ENCODE measurements at regions not wholly inside any gene's neighbourhood (a gene's known extent, or its start where the extent isn't known, plus 50 kb on each side); places are given as distances from the start of the nearest gene placed in this dataset.

DNA sequence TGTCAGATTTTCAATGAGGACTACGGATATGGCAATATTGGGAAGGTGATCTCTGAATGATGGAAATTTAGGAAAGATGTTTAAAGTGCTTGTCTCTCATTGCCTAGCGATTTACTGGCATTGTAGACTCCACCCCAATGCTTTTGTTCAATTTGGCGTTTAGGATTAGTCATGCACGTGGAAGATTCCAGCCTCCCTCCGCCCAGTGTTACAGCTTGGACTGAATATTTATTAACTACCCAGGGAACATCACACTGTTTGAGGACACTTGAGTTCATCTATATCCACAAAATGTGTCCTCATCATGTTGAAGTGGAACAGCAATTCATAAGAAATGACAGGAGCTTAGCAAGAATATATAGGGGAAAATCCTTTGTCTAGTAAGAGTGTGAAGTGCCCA lies 738.8 kb upstream of the RBFOX1 start:
- DNase-seq (ENCODE audit: low read depth), result no peak

DNA sequence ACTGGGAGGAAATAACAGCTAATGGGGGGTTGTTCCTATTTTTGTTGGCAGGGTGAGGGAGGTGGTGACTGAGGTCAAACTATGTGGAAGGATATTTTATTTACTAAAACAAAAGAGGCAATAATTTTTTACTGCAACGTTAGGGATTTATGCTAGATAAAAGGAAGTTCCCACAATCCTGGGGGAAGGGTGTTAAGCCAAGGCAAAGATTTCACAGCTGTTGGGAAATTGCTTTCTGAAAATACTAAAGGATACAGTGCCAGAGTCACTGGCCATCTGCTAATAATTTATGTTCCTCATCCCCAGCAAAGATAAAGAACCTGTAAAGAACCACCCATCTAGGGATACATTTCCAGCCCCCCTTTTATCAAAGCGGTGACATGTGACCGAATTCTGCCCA lies 756.0 kb upstream of the RBFOX1 start:
- DNase-seq (ENCODE audit: low read depth), result no peak

DNA sequence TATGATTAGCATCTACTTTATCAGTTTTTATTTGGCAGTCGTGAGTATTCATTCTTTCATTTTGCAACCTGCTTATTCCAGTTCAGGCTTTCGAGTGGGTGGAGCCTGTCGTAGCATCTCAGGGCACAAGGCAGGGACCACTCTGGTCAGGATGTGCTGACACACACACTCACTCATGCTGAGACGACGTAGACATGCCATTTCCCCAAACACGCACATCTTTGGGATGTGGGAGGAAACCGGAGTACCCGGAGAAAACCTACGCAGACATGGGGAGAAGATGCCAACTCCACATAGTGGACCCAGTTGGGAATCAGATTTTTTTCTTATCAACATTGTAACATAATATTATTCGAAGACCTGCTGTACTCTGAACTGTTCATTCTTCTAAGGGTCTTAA lies 756.5 kb upstream of the RBFOX1 start:
- DNase-seq (ENCODE audit: low read depth), result no peak

DNA sequence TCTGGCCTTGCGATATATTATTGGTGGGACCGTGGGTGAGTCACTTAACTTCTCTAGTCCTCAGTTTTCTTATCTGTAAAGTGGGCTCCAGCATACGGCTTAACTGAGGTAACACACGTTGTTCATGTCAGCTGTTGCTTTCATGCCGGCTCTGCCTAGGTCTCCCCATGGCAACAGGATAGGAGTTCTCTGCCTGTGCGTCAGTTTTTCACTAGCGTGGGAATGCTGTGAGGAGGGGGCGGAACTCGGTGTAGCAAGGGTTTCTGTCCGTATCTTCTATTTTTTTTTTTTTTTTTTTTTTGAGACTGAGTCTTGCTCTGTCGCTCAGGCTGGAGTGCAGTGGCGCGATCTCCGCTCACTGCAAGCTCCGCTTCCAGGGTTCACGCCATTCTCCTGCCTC lies 758.5 kb upstream of the RBFOX1 start:
- DNase-seq (ENCODE audit: low read depth), result no peak

DNA sequence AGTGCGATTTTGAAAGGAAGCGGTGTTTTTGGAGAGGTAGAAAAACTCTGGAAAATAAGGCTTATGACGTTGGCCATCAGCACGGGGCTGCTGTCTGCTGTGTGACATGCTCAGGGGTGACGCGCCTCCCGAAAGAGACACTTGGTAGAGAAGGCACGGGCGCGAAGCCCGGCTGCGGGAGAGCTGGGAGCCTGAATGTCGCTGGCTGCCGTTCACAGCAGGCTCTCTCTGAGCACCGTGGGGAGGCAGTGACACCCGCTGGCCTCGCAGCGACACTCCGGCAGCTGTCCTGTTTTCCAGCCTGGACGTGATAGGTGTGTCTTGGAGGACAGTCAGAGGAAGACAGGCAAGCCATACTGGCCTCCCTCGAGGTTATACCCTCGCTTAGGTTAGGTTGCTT lies 759.1 kb upstream of the RBFOX1 start:
- DNase-seq (ENCODE audit: low read depth), result no peak

DNA sequence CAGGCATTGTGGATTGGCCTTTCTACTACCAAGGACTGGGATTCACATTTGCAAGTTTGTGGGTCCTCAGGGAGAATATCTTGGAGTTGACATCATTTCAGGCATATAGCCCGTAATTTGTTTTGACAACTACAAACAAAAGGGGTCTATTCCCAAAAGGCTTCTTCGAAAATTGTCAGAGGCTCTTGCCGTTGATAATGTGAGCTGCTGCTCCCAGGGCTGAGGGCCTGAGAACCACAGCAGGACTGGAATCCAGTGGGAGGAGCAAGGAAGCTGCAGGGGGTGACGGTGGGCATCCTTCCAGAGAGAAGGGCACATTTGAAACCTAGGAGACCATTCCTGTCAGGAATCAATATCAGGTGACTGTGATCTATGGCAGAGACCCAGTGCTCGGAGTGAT lies 761.6 kb upstream of the RBFOX1 start:
- no peak for DNase-seq (ENCODE audit: low read depth)

DNA sequence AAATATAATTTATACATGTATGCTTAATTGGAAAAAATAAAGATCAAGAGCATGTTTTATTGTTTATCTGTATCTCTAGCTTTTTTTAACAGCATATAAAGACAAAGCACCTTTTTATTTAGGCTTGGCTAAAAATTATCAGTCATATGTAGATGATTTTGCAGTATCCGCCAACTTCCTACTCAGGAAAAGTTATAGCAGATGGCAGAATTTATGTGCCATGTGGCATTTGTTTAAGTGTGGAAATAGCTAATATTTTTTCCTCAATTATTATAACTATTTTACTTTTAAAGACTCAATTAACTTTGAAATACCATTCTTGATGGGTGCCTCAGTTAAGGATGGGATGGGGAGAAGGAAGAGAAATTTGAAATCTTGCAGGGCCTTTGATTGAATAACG lies 762.1 kb upstream of the RBFOX1 start:
- no peak for DNase-seq (ENCODE audit: low read depth)

DNA sequence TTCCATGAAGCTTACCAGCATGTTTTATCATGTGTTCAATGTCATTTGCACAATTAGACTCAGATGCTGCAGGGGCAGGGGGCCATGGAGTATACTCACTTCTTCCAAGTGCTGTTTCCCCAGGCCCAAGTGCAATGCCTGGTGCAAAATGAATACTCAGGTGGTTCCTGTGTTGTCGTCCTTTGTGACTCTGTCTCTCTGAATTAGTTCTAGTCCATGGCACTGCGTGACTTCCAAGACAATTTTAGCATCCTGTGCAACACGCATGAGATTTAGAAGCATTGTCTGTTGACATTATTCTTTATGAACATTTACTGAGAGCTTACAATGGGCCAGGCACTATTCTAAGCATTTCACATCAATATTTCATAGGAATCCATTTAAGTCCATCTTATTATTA lies 769.7 kb upstream of the RBFOX1 start:
- DNase-seq (ENCODE audit: low read depth), result no peak

DNA sequence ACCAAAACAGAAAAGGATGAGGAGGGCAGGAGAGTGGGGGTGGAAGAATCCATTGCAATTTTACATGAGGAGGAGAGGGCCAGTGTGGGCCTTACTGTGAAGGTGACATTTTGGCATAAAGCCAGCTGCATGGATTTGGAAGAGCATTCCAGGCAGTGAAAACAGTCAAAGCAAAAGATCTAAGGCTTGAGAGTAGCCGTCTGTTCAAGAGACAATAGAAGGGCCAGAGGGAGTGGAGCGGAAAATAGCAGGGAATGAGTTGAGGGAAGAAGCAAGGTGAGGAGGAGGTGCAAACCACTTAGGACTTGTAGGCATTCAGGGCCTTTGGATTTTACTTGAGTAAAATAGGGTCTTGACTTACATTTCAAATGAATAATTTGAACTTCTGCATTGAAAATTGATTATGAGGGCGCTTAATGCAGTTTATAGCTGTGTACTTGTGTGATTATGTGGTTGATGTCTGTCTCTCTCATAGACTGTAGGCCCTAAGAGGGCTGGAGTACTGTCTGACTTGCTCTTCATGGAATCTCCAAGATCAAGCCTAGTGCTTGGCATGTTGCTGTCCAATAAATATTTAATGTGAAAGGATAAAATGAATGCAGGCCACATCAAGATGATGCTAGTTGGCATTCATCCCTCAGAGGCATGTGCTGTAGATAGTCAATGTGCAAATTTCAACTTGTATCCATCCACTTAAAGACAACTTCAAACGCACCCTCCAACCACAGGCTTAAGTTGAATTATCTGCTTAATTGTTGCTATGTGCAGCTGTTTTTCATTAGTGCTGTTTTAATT lies 772.1 kb upstream of the RBFOX1 start:
- no peak for DNase-seq (ENCODE audit: low read depth)

DNA sequence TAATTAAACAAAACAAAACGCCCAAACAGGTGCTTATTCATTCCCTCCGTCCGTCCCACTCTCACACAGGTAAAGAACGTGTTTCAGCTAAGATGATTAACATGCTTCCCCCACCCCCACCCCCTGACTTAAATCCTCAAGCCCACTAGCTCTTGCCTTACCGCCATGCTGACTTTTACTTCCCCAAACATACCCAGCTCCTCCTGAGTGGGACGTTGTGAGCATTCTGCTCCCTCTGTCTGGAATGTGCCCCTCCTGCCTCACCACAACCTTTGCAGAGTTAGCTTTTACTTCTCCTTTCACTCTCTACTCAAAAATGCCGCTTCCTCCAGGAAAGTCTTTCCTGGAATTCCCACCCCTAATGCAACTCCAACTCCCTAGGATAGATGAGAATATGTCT lies 774.0 kb upstream of the RBFOX1 start:
- DNase-seq (ENCODE audit: low read depth), result no peak

DNA sequence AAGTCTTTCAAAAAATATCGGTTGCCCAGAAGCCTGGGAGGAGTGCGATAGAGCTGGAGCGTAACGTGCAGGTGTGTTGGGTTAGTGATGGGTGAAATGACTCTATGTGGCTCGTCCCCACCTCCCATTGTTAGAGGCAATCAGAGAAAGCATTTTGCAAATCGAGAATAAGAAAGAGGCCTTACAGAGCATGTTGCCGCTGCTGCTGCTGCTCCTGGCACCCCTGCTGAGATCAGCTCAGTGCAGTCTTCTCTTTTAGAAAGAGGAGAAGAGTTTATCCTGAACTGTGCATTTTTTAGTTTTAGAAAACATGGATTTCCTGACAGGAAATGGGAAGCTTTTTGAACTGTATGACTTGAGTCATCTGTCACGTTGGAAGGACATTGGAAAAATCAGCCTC lies 774.5 kb upstream of the RBFOX1 start:
- DNase-seq (ENCODE audit: low read depth), result no peak

DNA sequence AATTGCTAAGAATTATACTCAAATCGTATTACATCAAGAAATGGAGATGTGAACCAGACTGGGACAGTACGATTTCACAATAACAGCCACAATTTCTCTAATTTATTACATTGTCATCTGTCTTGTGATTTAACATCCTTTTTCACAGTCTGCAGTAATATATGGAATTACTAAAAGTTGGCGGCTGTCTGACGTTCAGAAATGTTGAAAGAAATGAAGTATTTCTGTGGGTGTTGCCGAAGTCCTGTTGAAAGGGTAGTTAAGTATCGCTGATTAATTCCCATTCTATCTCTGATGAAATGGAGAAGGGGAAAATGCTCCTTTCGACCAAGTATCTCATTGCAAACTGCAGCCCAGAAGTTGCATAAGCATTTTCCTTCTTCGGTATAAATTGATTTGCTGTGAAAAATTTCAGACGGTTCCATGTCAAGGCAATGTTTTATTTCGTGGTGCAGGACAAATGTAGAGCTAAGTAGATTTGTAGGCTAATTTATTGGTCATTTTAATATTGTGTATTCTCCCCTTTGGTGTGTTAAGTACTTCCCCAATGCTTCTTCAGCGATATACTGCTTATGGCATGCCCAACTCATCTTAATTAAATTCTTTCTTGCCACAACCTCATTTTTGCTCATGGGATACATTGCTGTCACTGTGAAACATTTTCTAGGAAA lies 775.2 kb upstream of the RBFOX1 start:
- no peak for DNase-seq (ENCODE audit: low read depth)

DNA sequence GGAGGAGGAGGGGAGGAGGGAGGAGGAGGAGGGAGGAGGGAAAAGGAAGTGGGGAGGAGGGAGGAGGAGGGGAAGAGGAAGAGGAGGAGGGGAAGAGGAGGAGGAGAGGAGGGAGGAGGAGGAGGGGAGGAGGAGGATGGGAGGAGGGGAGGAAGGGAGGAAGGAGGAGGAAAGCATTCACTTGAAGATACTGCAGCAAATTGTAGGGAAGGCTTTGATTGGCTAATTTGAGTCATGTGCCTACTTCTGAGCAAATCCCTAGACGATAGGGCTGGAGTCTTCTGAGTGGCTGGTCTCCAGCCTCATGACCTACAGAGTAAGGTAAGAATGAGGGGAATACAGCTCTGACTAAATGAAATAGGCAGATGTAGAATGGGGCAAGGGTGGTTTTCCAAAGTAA lies 783.2 kb upstream of the RBFOX1 start:
- no peak for DNase-seq (ENCODE audit: low read depth)

DNA sequence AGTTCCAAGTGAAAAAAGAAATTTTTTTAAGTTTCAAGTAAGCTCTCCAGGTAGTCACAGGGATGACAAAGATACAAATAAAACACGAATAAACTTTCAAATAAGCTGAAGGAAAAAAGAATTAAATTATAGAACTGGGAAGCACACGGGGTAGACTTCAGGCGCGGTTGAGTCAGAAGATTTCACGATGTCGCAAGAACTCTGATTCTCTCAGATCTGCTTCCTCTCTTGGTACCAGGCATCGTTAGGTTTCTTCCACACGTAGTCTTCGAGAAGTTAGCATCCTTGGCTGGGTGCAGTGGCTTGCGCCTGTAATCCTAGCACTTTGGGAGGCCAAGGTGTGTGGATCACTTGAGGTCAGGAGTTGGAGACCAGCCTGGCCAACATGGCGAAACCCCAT lies 784.1 kb upstream of the RBFOX1 start:
- no peak for DNase-seq (ENCODE audit: low read depth)

DNA sequence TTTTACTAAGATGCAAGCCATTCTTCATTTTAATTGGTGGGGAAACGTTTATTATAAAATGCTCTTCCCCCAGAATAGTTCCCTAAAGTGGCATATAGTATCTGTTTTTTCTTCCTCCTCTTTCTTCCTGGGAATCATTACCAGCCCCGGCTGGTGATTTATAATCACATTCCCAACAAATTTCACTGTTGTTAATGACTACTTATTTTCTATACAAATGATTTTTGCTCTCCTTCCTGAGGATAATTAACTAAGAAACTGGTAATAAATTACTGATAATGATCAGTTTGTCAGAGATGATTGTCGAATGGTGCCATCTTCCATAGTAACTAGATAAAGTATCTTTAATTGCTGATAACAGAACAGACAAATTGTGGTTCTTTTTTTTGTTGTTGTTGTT lies 785.5 kb upstream of the RBFOX1 start:
- DNase-seq (ENCODE audit: low read depth), result no peak

DNA sequence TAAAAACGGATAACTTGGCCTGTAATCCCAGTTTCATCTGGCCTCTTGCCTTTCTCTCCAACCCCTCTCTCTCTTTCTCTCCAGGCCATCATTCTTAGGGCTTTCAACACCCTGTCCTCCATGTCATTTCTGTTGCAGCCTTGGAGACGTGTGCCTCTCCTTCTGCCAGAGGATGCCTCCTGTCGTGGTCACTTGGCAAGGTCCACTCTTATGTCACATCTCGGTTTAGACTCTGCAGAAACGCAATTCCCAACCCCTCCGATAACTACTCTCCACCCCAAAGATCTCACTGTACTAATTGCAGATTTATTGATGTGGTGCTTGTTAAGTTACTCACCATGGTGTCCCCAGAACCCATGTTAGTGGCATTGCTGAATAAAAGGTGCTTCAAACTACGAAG lies 787.3 kb upstream of the RBFOX1 start:
- DNase-seq (ENCODE audit: low read depth), result no peak

DNA sequence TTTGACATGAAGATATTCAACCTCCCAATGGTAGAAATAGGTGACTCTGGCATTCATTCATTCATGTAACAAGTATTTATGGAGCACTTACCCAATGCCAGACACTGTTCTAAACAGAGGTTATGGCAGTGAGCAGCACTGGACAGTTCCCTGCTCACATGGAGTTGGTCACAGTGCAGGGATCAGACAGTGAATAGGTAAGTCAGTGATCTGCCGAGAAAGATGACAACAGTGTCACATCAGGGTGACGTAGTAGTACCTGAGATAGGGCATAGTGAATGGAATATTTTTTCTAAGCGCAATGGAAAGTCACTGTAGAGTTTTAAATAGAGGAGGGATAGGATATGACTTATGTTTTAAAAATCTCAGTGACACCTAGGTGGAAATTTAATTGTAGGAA lies 791.4 kb upstream of the RBFOX1 start:
- no peak for DNase-seq (ENCODE audit: low read depth)

DNA sequence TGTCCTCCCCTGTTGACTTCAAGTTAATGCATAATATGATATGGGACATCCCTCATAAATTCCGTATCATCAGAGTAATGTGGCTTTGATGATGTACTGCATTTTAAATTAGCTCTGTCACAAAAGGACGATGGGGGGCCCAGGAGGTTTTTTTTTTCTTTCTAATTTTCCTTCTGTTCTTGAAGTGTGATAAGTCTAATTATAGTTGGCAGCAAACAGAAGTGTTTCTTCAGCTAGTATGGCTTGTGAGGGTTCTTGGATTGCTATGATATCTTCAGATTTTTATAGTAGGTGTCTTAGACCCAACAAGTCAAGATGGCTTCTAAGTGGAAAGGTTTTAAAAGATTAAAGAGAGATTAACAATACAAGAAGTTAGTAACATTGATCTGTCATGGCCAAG lies 796.2 kb upstream of the RBFOX1 start:
- DNase-seq (ENCODE audit: low read depth), result no peak

DNA sequence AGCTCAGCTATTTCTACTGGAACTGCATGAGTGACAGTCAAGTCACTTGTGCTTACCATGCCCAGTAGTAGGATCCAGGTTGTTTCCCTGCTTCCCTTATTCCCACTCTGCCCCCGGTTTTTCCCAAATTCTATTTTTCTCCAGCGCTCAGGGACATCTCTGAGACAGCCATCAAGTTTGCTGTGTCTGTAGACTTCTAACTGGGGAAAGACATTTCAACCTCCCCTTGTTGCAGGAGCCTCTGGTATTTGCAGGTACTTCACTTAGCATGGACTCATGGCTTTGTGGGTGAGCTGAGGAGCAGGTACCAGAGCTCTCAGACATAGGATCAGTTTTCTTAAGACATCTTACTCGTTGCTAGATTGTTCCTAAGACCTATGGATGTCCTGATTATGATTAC lies 801.6 kb upstream of the RBFOX1 start:
- no peak for DNase-seq (ENCODE audit: low read depth)

DNA sequence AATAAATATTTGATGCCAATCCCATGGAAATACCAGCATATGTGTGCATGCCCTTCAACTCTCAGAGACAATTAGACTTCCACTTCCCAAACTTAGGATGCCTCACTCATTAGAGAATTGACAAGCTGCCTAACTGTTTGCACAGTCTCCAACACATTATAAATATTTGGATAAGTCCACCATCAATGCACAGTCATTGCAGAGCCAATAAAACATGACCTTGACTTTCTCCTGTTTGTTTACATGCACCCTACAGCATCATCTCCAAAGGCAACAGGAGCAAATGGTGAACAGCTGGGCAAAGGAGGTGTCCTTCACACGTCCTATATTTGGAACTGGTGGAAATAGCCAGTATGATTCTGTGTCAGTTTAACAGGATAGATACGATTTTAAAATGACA lies 804.4 kb upstream of the RBFOX1 start:
- no peak for DNase-seq (ENCODE audit: low read depth)

DNA sequence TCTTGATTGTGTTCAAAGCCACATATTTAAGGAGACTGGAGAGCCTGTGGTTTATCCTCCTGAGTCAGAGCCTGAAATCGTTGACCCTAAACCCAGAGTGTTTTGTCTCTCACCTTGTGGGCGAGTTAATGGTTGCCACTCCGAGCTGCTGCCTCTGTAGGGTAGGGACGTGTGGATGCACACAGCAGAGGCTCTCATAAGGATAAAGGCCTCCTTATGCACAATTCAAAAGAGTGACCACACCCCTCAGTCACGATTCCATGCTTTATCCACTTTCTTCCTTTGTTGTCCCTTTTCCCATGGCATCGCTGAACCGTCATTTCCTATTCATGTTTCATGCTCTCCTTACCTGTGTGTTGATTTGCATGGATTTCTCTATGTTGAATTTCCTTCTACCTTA lies 805.0 kb upstream of the RBFOX1 start:
- DNase-seq (ENCODE audit: low read depth), result no peak

DNA sequence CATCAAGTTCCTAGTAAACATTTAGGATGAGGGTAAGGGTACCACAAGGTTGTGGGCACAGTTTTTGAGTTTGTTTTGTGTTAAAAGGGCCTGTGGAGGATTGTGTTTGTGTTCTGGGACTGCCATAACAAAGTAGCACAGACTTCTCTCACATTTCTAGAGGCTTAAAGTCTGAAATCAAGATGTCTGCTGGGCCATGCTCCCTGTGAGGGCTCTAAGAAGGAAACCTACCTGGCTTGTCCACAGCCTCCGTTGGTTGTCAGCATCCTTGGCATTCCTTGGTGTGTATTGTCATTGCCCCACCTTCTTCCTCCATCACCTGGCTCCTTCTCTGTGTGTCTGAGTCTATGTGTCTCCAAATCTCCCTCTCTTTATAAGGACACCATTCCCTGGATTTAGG lies 808.1 kb upstream of the RBFOX1 start:
- DNase-seq (ENCODE audit: low read depth), result no peak

DNA sequence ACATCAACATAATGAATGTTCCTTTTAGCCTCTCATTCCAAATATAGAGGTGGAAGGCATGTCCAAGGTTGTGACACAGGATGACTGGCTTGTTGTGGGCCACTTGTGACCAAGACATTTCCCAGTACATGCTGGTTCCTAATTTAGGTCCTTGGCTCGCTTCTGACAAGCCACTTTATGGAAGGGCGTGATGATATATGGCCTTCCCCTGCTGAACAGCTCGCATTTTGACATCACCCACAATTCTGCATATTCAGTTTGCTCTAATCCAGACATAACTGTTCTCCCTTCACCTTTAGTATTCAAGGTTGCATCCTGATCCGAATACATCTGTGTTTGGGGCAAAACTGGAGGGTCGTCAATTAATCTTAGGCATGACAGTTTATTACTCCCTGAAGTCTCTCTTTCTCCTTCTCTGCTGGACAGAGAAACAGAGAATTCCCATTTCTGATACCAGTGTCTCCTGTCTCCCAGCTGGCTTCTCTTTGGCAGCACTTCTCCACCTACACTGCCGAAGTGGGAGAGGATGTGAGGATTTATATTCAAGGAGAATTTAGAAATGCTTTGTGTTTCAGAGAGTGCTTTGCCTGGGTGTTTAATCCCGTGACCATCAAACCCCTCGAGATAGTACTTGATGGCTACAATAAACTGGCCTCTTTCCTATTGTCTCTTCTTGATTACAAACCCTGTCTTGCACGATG lies 815.5 kb upstream of the RBFOX1 start:
- DNase-seq (ENCODE audit: low read depth), result no peak

DNA sequence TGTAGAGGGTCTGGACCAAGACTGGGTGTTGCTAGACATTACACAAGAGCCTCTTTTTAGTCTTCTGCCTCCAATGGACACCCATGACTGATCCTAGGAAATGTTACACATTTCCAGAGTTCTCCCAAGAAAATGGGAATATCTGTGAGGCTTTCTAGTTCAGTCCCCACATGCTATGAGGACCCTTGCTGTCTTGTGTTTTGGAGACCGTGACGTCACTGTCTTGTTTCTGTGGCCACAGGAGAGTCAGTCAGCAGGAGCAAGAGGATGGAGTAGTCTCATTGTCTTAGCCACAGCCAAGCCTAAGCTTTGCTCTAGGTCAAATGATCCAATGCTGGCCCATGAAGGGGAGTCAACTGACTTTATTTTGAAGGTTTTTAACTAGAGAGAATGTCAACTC lies 820.1 kb upstream of the RBFOX1 start:
- DNase-seq (ENCODE audit: low read depth), result no peak

Data from activated T-cell treated with anti-CD3 and anti-CD28 coated beads for 48 hours (primary cell).